H1 (cell line): ENCODE measurements at regions not wholly inside any gene's neighbourhood (a gene's known extent, or its start where the extent isn't known, plus 50 kb on each side); places are given as distances from the start of the nearest gene placed in this dataset.

Experiments used
- CTCF ChIA-PET: fragments of 300-600 bp; sonication (Branson Sonifier 250); formaldehyde crosslinking; loops from one replicate; lab custom pipeline; 2021; ENCODE audit not compliant: partially characterized antibody; lab: Charles Lee
- POLR2A ChIA-PET: fragments of 300-600 bp; sonication (Branson Sonifier 250); formaldehyde crosslinking; loops from one replicate; lab custom pipeline; 2021; ENCODE audit warnings: inconsistent platforms; ENCODE audit not compliant: partially characterized antibody; lab: Charles Lee
- DNase-seq, 2 experiments: peaks; one replicate each; pipeline versions ENCODE4 v3.0.0 to v3.0.0-alpha.2; 2010 to 2022; ENCODE audit warnings: low spot score in 2 of 2, low read depth in 1 of 2, mixed read lengths in 1 of 2
- FAIRE-seq: peaks from 2 replicates; lab custom pipeline; 2011; peaks lifted over from hg19 to GRCh38; lab: Jason Lieb, UNC
- H2AFZ ChIP-seq: 2 replicates; pipeline ENCODE4 v1.8.1; 2012; ENCODE audit warnings: low read length, inconsistent platforms
- H2AK5ac ChIP-seq: 2 replicates; pipeline ENCODE4 v1.6.1; 2013; ENCODE audit warnings: low read depth, low read length
- H2BK120ac ChIP-seq: replicated peaks from 2 replicates; pipeline ENCODE3; 2013; ENCODE audit warnings: low read depth, low read length, inconsistent platforms
- H2BK12ac ChIP-seq: 2 replicates; pipeline ENCODE4 v1.6.1; 2013; ENCODE audit warnings: low read depth, low read length
- H2BK15ac ChIP-seq: 2 replicates; pipeline ENCODE4 v1.6.1; 2013; ENCODE audit warnings: low read length
- H2BK20ac ChIP-seq: 2 replicates; pipeline ENCODE4 v1.6.1; 2013; ENCODE audit warnings: low read length
- H2BK5ac ChIP-seq: 2 replicates; pipeline ENCODE4 v1.6.1; 2013; ENCODE audit warnings: low read depth, low read length
- H3K14ac ChIP-seq: 2 replicates; pipeline ENCODE4 v1.6.1; 2013; ENCODE audit warnings: inconsistent platforms; ENCODE audit not compliant: insufficient read length
- H3K18ac ChIP-seq: 2 replicates; pipeline ENCODE4 v1.6.1; 2013; ENCODE audit warnings: low read length; ENCODE audit errors: extremely low read depth
- H3K23ac ChIP-seq: 2 replicates; pipeline ENCODE4 v1.6.1; 2013; ENCODE audit warnings: inconsistent platforms; ENCODE audit not compliant: insufficient read length
- H3K23me2 ChIP-seq: 2 replicates; pipeline ENCODE4 v1.6.1; 2013; ENCODE audit warnings: low read depth, low read length
- H3K27ac ChIP-seq: 2 replicates; pipeline ENCODE4 v1.6.1; 2011; ENCODE audit warnings: low read depth, low read length, inconsistent platforms
- H3K27me3 ChIP-seq, 4 experiments: replicated peaks in 1 of 4; 1 replicate in 1 of 4; 2 replicates in 3 of 4; pipeline versions ENCODE4 v1.6.1 to v1.8.1; 2011 to 2013; ENCODE audit warnings: low read length in 3 of 4, mild to moderate bottlenecking in 3 of 4, inconsistent platforms in 2 of 4, mixed read lengths in 2 of 4, moderate library complexity in 1 of 4; ENCODE audit not compliant: control insufficient read depth in 3 of 4, insufficient read depth in 3 of 4; ENCODE audit errors: extremely low read depth in 1 of 4
- H3K36me3 ChIP-seq, 4 experiments: 2 replicates each; pipeline versions ENCODE4 v1.6.1 to v1.8.1; 2011 to 2013; ENCODE audit warnings: mild to moderate bottlenecking in 4 of 4, low read length in 3 of 4, moderate library complexity in 2 of 4, control low read depth in 1 of 4, inconsistent platforms in 1 of 4; ENCODE audit not compliant: insufficient read depth in 4 of 4, control insufficient read depth in 2 of 4
- H3K4ac ChIP-seq: replicated peaks from 2 replicates; pipeline ENCODE3; 2013; ENCODE audit warnings: low read length, low read depth, mixed read lengths, inconsistent platforms; ENCODE audit not compliant: insufficient read length
- H3K4me1 ChIP-seq, 4 experiments: replicated peaks in 1 of 4; 1 replicate in 1 of 4; 2 replicates in 3 of 4; pipeline versions ENCODE4 v1.6.1 to v1.8.1; 2011 to 2013; ENCODE audit warnings: low read length in 3 of 4, inconsistent platforms in 2 of 4, mixed read lengths in 1 of 4; ENCODE audit not compliant: insufficient read depth in 4 of 4, control insufficient read depth in 3 of 4
- H3K4me2 ChIP-seq, 2 experiments: 2 replicates each; pipeline versions ENCODE4 v1.6.1 to v1.8.1; 2011 to 2013; ENCODE audit warnings: low read depth in 2 of 2, low read length in 2 of 2, control low read depth in 1 of 2, inconsistent platforms in 1 of 2, mild to moderate bottlenecking in 1 of 2; ENCODE audit not compliant: insufficient read depth in 1 of 2
- H3K4me3 ChIP-seq, 4 experiments: fragments of 200-600, 300-600 bp in 1 of 4; sonication (generic), shearing (Covaris generic), sonication (Bioruptor Twin) in 1 of 4; 2 replicates each; pipeline versions ENCODE4 v1.5.1 to v1.8.1; 2011 to 2016; ENCODE audit warnings: low read length in 4 of 4, low read depth in 3 of 4, control low read depth in 2 of 4, inconsistent platforms in 2 of 4, mild to moderate bottlenecking in 2 of 4, mixed read lengths in 1 of 4, moderate library complexity in 1 of 4; ENCODE audit not compliant: insufficient read depth in 2 of 4; ENCODE audit errors: extremely low read depth in 1 of 4
- H3K56ac ChIP-seq: replicated peaks from 2 replicates; pipeline ENCODE3; 2013; ENCODE audit warnings: low read depth, mild to moderate bottlenecking, mixed read lengths, low read length, inconsistent platforms; ENCODE audit not compliant: insufficient read length
- H3K79me1 ChIP-seq: 2 replicates; pipeline ENCODE4 v1.6.1; 2013; ENCODE audit warnings: low read depth, low read length, control low read depth
- H3K79me2 ChIP-seq, 2 experiments: 2 replicates each; pipeline versions ENCODE4 v1.6.1 to v1.8.1; 2012 to 2013; ENCODE audit warnings: low read length in 2 of 2, mild to moderate bottlenecking in 2 of 2, inconsistent platforms in 1 of 2; ENCODE audit not compliant: insufficient read depth in 2 of 2, control insufficient read depth in 1 of 2
- H3K9ac ChIP-seq, 4 experiments: replicated peaks in 1 of 4; 1 replicate in 1 of 4; 2 replicates in 3 of 4; pipeline versions ENCODE4 v1.6.1 to v1.8.1; 2011 to 2013; ENCODE audit warnings: low read depth in 3 of 4, low read length in 3 of 4, control low read depth in 2 of 4, mild to moderate bottlenecking in 2 of 4, moderate library complexity in 2 of 4, inconsistent platforms in 1 of 4; ENCODE audit errors: extremely low read depth in 1 of 4
- H3K9me3 ChIP-seq, 2 experiments: 2 replicates each; pipeline versions ENCODE4 v1.6.1 to v1.8.1; 2012 to 2013; ENCODE audit warnings: mild to moderate bottlenecking in 2 of 2, moderate library complexity in 2 of 2, control low read depth in 1 of 2, inconsistent platforms in 1 of 2, low read depth in 1 of 2, low read length in 1 of 2, mixed read lengths in 1 of 2; ENCODE audit not compliant: insufficient read depth in 2 of 2
- H4K20me1 ChIP-seq, 2 experiments: replicated peaks in 1 of 2; 2 replicates each; pipeline versions ENCODE3 to v1.8.1; 2011 to 2013; ENCODE audit warnings: inconsistent platforms in 2 of 2, low read length in 2 of 2, mild to moderate bottlenecking in 1 of 2; ENCODE audit not compliant: insufficient read depth in 2 of 2, control insufficient read depth in 1 of 2
- H4K5ac ChIP-seq: 2 replicates; pipeline ENCODE4 v1.6.1; 2013; ENCODE audit warnings: low read length, low read depth, mixed read lengths, inconsistent platforms; ENCODE audit not compliant: insufficient read length
- H4K8ac ChIP-seq: 2 replicates; pipeline ENCODE4 v1.8.0; 2013; ENCODE audit warnings: mild to moderate bottlenecking, moderate library complexity, low read length, inconsistent platforms; ENCODE audit not compliant: insufficient read depth; ENCODE audit errors: extremely low read depth
- H4K91ac ChIP-seq: replicated peaks from 2 replicates; pipeline ENCODE3; 2013; ENCODE audit warnings: low read length, mixed read lengths, inconsistent platforms; ENCODE audit not compliant: insufficient read length
- CBX5 ChIP-seq: fragments of 300-800, 300-1000 bp; sonication (generic); IDR thresholded peaks from 2 replicates; pipeline ENCODE4 v1.7.1; 2016; ENCODE audit warnings: antibody characterized with exemption, low read length, low read depth
- CTBP2 ChIP-seq: IDR thresholded peaks from 2 replicates; pipeline ENCODE4 v1.7.0; 2011; ENCODE audit warnings: borderline replicate concordance, mild to moderate bottlenecking, moderate library complexity, mixed read lengths, low read length; ENCODE audit not compliant: insufficient read depth, insufficient read length
- JUN ChIP-seq: IDR thresholded peaks from 2 replicates; pipeline ENCODE4 v1.6.1; 2011; ENCODE audit warnings: low read depth, mild to moderate bottlenecking, improper control_type of control experiment, low read length
- KDM5A ChIP-seq: fragments of 200-600 bp; IDR thresholded peaks from 2 replicates; pipeline ENCODE4 v1.7.1; 2012; ENCODE audit warnings: mild to moderate bottlenecking, low read length, inconsistent platforms, mixed read lengths
- RAD21 ChIP-seq, 2 experiments: IDR thresholded peaks in 1 of 2; conservative IDR thresholded peaks in 1 of 2; 2 replicates each; pipeline ENCODE4 v1.6.1; 2011; ENCODE audit warnings: low read depth in 2 of 2, low read length in 2 of 2, improper control_type of control experiment in 1 of 2, inconsistent platforms in 1 of 2, mild to moderate bottlenecking in 1 of 2, moderate library complexity in 1 of 2
- SP2 ChIP-seq: IDR thresholded peaks from 2 replicates; pipeline ENCODE4 v1.6.1; 2012; ENCODE audit warnings: mild to moderate bottlenecking, low read length, inconsistent platforms
- TBP ChIP-seq: IDR thresholded peaks from 2 replicates; pipeline ENCODE4 v1.6.1; 2011; ENCODE audit warnings: low read depth, low read length, improper control_type of control experiment
- TCF12 ChIP-seq: IDR thresholded peaks from 2 replicates; pipeline ENCODE4 v1.6.1; 2011; ENCODE audit warnings: low read depth, mild to moderate bottlenecking, low read length
- WGBS, 2 experiments: shearing (Covaris generic) in 1 of 2; methylation state at CpG; one replicate each; pipeline versions ENCODE4 v1.1.6 to v1.1.7; 2013 to 2015; ENCODE audit warnings: low lambda C conversion rate in 2 of 2, mixed read lengths in 2 of 2, inconsistent platforms in 1 of 2, low coverage in 1 of 2, missing lambda C conversion rate in 1 of 2; ENCODE audit not compliant: insufficient replicate concordance in 2 of 2, insufficient coverage in 1 of 2, insufficient read length in 1 of 2; ENCODE audit errors: extremely low coverage in 1 of 2, missing lambda C conversion rate in 1 of 2; 5-methylcytosine and 5-hydroxymethylcytosine counted together
- TF ChIP-seq, protein P1 (sequence below), 3 experiments: IDR thresholded peaks; 1 replicate in 2 of 3; 2 replicates in 1 of 3; pipeline versions ENCODE4 v1.5.1 to v1.6.1; 2011; ENCODE audit warnings: low read length in 3 of 3, mild to moderate bottlenecking in 3 of 3, inconsistent platforms in 2 of 3, low read depth in 1 of 3, moderate library complexity in 1 of 3; ENCODE audit not compliant: insufficient read depth in 1 of 3; ENCODE audit errors: control extremely low read depth in 1 of 3
- TF ChIP-seq, protein P2 (sequence below): IDR thresholded peaks from 2 replicates; pipeline ENCODE4 v1.6.1; 2011; ENCODE audit warnings: low read depth, mild to moderate bottlenecking, low read length; ENCODE audit not compliant: insufficient read depth
- TF ChIP-seq, protein P3 (sequence below): IDR thresholded peaks from 2 replicates; pipeline ENCODE4 v1.6.1; 2012; ENCODE audit warnings: inconsistent platforms

DNA sequence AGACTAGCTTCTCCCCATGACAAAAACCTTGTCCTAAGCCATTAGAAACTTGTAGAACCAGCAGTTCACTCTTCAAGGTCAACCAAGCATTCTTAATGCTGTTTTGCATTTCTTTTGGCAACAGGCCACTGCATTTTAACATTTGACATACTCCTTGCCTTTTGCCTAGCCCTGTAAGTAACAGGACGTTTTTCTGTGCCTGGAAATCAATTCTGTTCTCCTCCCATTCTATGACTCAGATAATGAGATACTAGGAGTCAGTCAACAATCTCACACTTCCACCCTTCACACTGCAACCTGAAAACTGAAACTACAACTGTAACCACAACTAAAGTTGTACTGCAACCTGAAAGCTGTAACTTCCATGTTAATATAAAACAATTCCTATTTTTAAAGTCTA is 268.7 kb downstream of the MZT1 start:
- Histone ChIP-seq H3K56ac (no peak overlapping the region), H3K79me1 (no peaks in the 10 kb centered on the region), H3K9ac (no peak overlapping the region), H3K14ac (no peak overlapping the region), H3K23me2 (no peaks in the 10 kb centered on the region), H3K23ac (no peak overlapping the region), H3K36me3 (no peaks in the 10 kb centered on the region), H3K4me3 (no peak overlapping the region), H4K5ac (no peak overlapping the region), H4K20me1 (no peaks in the 10 kb centered on the region), H2BK120ac (no peak overlapping the region), H3K27ac (no peak overlapping the region), H2BK20ac (no peak overlapping the region), H2BK15ac (no peak overlapping the region), H3K4me2 (no peak overlapping the region), H2AK5ac (no peak overlapping the region), H4K8ac (no peak overlapping the region), H3K4me1 (peaks cover 0 to 2% (median 0%) of the 10 kb centered on the region in 4 experiments; a peak in 2 of 7 replicates), H2BK5ac (no peak overlapping the region), H2AFZ (no peak overlapping the region), H3K4ac (no peak overlapping the region), H3K27me3 (no peaks in the 10 kb centered on the region), H2BK12ac (no peak overlapping the region), H3K18ac (no peak overlapping the region), H4K91ac (no peak overlapping the region), H3K79me2 (no peaks in the 10 kb centered on the region), H3K9me3 (no peaks in the 10 kb centered on the region)
- ChIA-PET CTCF (no interaction called here), POLR2A (no interaction called here)
- FAIRE-seq (no peak), DNase-seq (no peak)
- 15% methylated on average over 1 of the region's 1 CpG; no CpG with 5 or more reads in 1 of the 2 experiments for WGBS, 2 experiments
- TF ChIP-seq CBX5 (no peak), JUN (no peak), RAD21 (IDR thresholded peaks at IDR 0.05 in 1 of 2, conservative IDR thresholded peaks at IDR 0.05 in 1 of 2; ENCODE audit: low read depth in 2 of 2, low read length in 2 of 2) (no peak), SP2 (no peak), CTBP2 (no peak), TCF12 (no peak), KDM5A (no peak), TBP (no peak)
- TF ChIP-seq, protein P1, sequence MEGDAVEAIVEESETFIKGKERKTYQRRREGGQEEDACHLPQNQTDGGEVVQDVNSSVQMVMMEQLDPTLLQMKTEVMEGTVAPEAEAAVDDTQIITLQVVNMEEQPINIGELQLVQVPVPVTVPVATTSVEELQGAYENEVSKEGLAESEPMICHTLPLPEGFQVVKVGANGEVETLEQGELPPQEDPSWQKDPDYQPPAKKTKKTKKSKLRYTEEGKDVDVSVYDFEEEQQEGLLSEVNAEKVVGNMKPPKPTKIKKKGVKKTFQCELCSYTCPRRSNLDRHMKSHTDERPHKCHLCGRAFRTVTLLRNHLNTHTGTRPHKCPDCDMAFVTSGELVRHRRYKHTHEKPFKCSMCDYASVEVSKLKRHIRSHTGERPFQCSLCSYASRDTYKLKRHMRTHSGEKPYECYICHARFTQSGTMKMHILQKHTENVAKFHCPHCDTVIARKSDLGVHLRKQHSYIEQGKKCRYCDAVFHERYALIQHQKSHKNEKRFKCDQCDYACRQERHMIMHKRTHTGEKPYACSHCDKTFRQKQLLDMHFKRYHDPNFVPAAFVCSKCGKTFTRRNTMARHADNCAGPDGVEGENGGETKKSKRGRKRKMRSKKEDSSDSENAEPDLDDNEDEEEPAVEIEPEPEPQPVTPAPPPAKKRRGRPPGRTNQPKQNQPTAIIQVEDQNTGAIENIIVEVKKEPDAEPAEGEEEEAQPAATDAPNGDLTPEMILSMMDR (IDR thresholded peaks at IDR 0.05; ENCODE audit: control extremely low read depth in 1 of 3, insufficient read depth in 1 of 3, low read depth in 1 of 3, low read length in 3 of 3), result no peak
- TF ChIP-seq, protein P2, sequence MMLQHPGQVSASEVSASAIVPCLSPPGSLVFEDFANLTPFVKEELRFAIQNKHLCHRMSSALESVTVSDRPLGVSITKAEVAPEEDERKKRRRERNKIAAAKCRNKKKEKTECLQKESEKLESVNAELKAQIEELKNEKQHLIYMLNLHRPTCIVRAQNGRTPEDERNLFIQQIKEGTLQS, result no peak
- TF ChIP-seq, protein P3, sequence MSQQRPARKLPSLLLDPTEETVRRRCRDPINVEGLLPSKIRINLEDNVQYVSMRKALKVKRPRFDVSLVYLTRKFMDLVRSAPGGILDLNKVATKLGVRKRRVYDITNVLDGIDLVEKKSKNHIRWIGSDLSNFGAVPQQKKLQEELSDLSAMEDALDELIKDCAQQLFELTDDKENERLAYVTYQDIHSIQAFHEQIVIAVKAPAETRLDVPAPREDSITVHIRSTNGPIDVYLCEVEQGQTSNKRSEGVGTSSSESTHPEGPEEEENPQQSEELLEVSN, result no peak
